ENCODE measurements at regions not wholly inside any gene's neighbourhood (a gene's known extent, or its start where the extent isn't known, plus 50 kb on each side); places are given as distances from the start of the nearest gene placed in this dataset.

- no peak for TF ChIP-seq CTCF (IDR thresholded peaks at IDR 0.05; ENCODE audit: insufficient read depth, missing control alignments)
- no peak for DNase-seq (ENCODE audit: insufficient read length, low spot score)
- FAIRE-seq: no peak
These were observed 808.7 kb downstream of the KCNA4 start for GRCh38 chr11:29208117-29208516.

- DNase-seq (ENCODE audit: insufficient read length, low spot score) (no peak), FAIRE-seq (no peak)
- no peak for TF ChIP-seq CTCF (IDR thresholded peaks at IDR 0.05; ENCODE audit: insufficient read depth, missing control alignments)
These were observed 815.9 kb downstream of the KCNA4 start for GRCh38 chr11:29200791-29201562.

GRCh38 chr11:29190313-29190712, 826.5 kb downstream of the KCNA4 start:
- TF ChIP-seq CTCF (IDR thresholded peaks at IDR 0.05; ENCODE audit: insufficient read depth, missing control alignments): no peak
- no peak for DNase-seq (ENCODE audit: insufficient read length, low spot score)
- FAIRE-seq: no peak

GRCh38 chr11:29187215-29187614, 829.6 kb downstream of the KCNA4 start:
- TF ChIP-seq CTCF (IDR thresholded peaks at IDR 0.05; ENCODE audit: insufficient read depth, missing control alignments): no peak
- FAIRE-seq (no peak), DNase-seq (ENCODE audit: insufficient read length, low spot score) (no peak)

- DNase-seq (ENCODE audit: insufficient read length, low spot score) (no peak), FAIRE-seq (peak; percentile 25)
- TF ChIP-seq CTCF (IDR thresholded peaks at IDR 0.05; ENCODE audit: insufficient read depth, missing control alignments): no peak
These were observed 831.6 kb downstream of the KCNA4 start for GRCh38 chr11:29184939-29185890.

GRCh38 chr11:29183301-29183700, 833.5 kb downstream of the KCNA4 start:
- TF ChIP-seq CTCF (IDR thresholded peaks at IDR 0.05; ENCODE audit: insufficient read depth, missing control alignments): no peak
- FAIRE-seq (no peak), DNase-seq (ENCODE audit: insufficient read length, low spot score) (no peak)

Data from D721Med (cell line).